SK-N-SH (cell line): ENCODE measurements at regions not wholly inside any gene's neighbourhood (a gene's known extent, or its start where the extent isn't known, plus 50 kb on each side); places are given as distances from the start of the nearest gene placed in this dataset.

Experiments
- CTCF ChIA-PET: fragments of 300-600, 350-600 bp; formaldehyde crosslinking; extraction: SDS; loops from one replicate; lab custom pipeline; 2021; lab: Yijun Ruan, JAX
- POLR2A ChIA-PET: fragments of 350-600 bp; sonication (Branson Sonifier 250); formaldehyde crosslinking; extraction: SDS; loops from one replicate; lab custom pipeline; 2020; ENCODE audit warnings: antibody characterized with exemption, inconsistent platforms; lab: Yijun Ruan, JAX
- DNase-seq: peaks from one replicate; pipeline ENCODE4 v3.0.0; 2012
- H2AFZ ChIP-seq: fragments of 200-600 bp; sonication (generic); 2 replicates; pipeline ENCODE4 v1.8.1; 2016; ENCODE audit warnings: antibody characterized with exemption, mild to moderate bottlenecking, low read depth
- H3F3A ChIP-seq: fragments of 200-600 bp; sonication (generic); replicated peaks from 2 replicates; pipeline ENCODE3; 2016; ENCODE audit warnings: antibody characterized with exemption, mild to moderate bottlenecking; ENCODE audit not compliant: insufficient read depth
- H3K27ac ChIP-seq, 2 experiments: fragments of 200-500 bp in 1 of 2; fragments of 200-600 bp in 1 of 2; sonication (Bioruptor generic) in 1 of 2; sonication (generic), shearing (Covaris generic) in 1 of 2; 2 replicates each; pipeline versions ENCODE4 v1.5.1 to v1.6.1; 2014 to 2016; ENCODE audit warnings: low read depth in 2 of 2, inconsistent platforms in 1 of 2, low read length in 1 of 2, mild to moderate bottlenecking in 1 of 2, mixed read lengths in 1 of 2
- H3K27me3 ChIP-seq: fragments of 200-600 bp; sonication (generic), shearing (Covaris generic); 2 replicates; pipeline ENCODE4 v1.6.1; 2016; ENCODE audit warnings: mixed run types; ENCODE audit not compliant: insufficient read depth
- H3K36me3 ChIP-seq, 2 experiments: fragments of 200-500 bp in 1 of 2; fragments of 200-600 bp in 1 of 2; sonication (Bioruptor generic) in 1 of 2; sonication (generic) in 1 of 2; replicated peaks in 1 of 2; 2 replicates each; pipeline versions ENCODE3 to v1.5.1; 2014 to 2016; ENCODE audit warnings: low read length in 1 of 2, mild to moderate bottlenecking in 1 of 2; ENCODE audit not compliant: insufficient read depth in 2 of 2, control insufficient read depth in 1 of 2
- H3K4me1 ChIP-seq, 2 experiments: fragments of 200-500 bp in 1 of 2; fragments of 200-600 bp in 1 of 2; sonication (Bioruptor generic) in 1 of 2; sonication (generic), shearing (Covaris generic) in 1 of 2; 2 replicates each; pipeline versions ENCODE4 v1.5.1 to v1.6.1; 2014 to 2016; ENCODE audit warnings: low read depth in 1 of 2, low read length in 1 of 2, mixed run types in 1 of 2; ENCODE audit not compliant: insufficient read depth in 2 of 2, control insufficient read depth in 1 of 2
- H3K4me2 ChIP-seq: fragments of 200-600 bp; sonication (generic), shearing (Covaris generic); 2 replicates; pipeline ENCODE4 v1.6.1; 2017; ENCODE audit warnings: mixed run types
- H3K4me3 ChIP-seq, 2 experiments: fragments of 200-500 bp in 1 of 2; fragments of 200-600 bp in 1 of 2; sonication (Bioruptor generic) in 1 of 2; sonication (generic), shearing (Covaris generic) in 1 of 2; 2 replicates each; pipeline versions ENCODE4 v1.5.1 to v1.8.1; 2014 to 2016; ENCODE audit warnings: low read depth in 2 of 2, inconsistent platforms in 1 of 2, low read length in 1 of 2, mild to moderate bottlenecking in 1 of 2, mixed read lengths in 1 of 2, moderate library complexity in 1 of 2
- H3K79me2 ChIP-seq: fragments of 200-600 bp; sonication (generic); 2 replicates; pipeline ENCODE4 v1.8.1; 2017; ENCODE audit warnings: mild to moderate bottlenecking; ENCODE audit not compliant: insufficient read depth
- H3K9ac ChIP-seq: fragments of 200-600 bp; sonication (generic); 2 replicates; pipeline ENCODE4 v1.6.1; 2017; ENCODE audit warnings: mixed run types
- H3K9me2 ChIP-seq: fragments of 200-600 bp; sonication (generic); 2 replicates; pipeline ENCODE4 v1.6.1; 2017; ENCODE audit warnings: mixed run types
- H3K9me3 ChIP-seq: fragments of 200-600 bp; sonication (generic); 2 replicates; pipeline ENCODE4 v1.6.1; 2017; ENCODE audit warnings: mixed run types, mild to moderate bottlenecking, moderate library complexity
- H4K20me1 ChIP-seq: fragments of 200-600 bp; sonication (generic); 2 replicates; pipeline ENCODE4 v1.6.1; 2017; ENCODE audit warnings: mild to moderate bottlenecking, mixed run types; ENCODE audit not compliant: insufficient read depth
- ELF1 ChIP-seq: IDR thresholded peaks from 2 replicates; pipeline ENCODE4 v1.4.0; 2012
- EZH2phosphoT487 ChIP-seq: fragments of 200-600 bp; sonication (generic); IDR thresholded peaks from 2 replicates; pipeline ENCODE4 v1.6.1; 2017; ENCODE audit warnings: low read depth, mixed run types, mild to moderate bottlenecking, antibody characterized with exemption, moderate library complexity, borderline replicate concordance
- POLR2AphosphoS5 ChIP-seq: IDR thresholded peaks from 2 replicates; pipeline ENCODE4 v1.6.1; 2012; ENCODE audit warnings: low read depth, low read length
- RAD21 ChIP-seq: IDR thresholded peaks from 2 replicates; pipeline ENCODE4 v1.6.1; 2012; ENCODE audit warnings: mild to moderate bottlenecking, low read length
- REST ChIP-seq: IDR thresholded peaks from 2 replicates; pipeline ENCODE4 v1.6.1; 2012; ENCODE audit warnings: mild to moderate bottlenecking, low read depth, low read length, moderate library complexity
- RFX5 ChIP-seq: IDR thresholded peaks from 2 replicates; pipeline ENCODE4 v1.6.1; 2012; ENCODE audit warnings: mild to moderate bottlenecking, improper control_type of control experiment, low read length
- SIN3A ChIP-seq: IDR thresholded peaks from 2 replicates; pipeline ENCODE4 v1.6.1; 2012; ENCODE audit warnings: low read depth, mild to moderate bottlenecking, low read length, moderate library complexity, borderline replicate concordance
- TCF12 ChIP-seq: IDR thresholded peaks from 2 replicates; pipeline ENCODE4 v1.4.0; 2012
- WGBS: methylation state at CpG from one replicate; pipeline ENCODE4 v1.1.6; 2017; ENCODE audit warnings: low lambda C conversion rate; 5-methylcytosine and 5-hydroxymethylcytosine counted together
- TF ChIP-seq, protein P1 (sequence below): fragments of 150-350 bp; IDR thresholded peaks from 2 replicates; pipeline ENCODE4 v1.6.1; 2016; ENCODE audit warnings: mild to moderate bottlenecking, low read depth, low read length

- 94% methylated on average over 19 of the region's 21 CpGs for WGBS
- Histone ChIP-seq H3F3A (no peaks in the 10 kb centered on the region), H3K4me2 (no peak overlapping the region), H3K4me3 (no peak overlapping the region), H3K27me3 (no peaks in the 10 kb centered on the region), H3K27ac (no peak overlapping the region; a peak in 1 of 4 replicates), H3K9ac (no peak overlapping the region), H2AFZ (no peak overlapping the region), H3K9me3 (no peaks in the 10 kb centered on the region), H3K4me1 (peaks cover 7% of the 10 kb centered on the region in 2 experiments; a peak in 3 of 4 replicates), H4K20me1 (no peaks in the 10 kb centered on the region), H3K79me2 (no peaks in the 10 kb centered on the region), H3K9me2 (no peaks in the 10 kb centered on the region), H3K36me3 (no peaks in the 10 kb centered on the region)
- ChIA-PET CTCF (interaction anchor here (1.7 kb wide), 1 partner anchor 429 kb away, joined by 4 read pairs; no protein-coding TSS in a partner anchor), POLR2A (no interaction called here)
- TF ChIP-seq, protein P1, sequence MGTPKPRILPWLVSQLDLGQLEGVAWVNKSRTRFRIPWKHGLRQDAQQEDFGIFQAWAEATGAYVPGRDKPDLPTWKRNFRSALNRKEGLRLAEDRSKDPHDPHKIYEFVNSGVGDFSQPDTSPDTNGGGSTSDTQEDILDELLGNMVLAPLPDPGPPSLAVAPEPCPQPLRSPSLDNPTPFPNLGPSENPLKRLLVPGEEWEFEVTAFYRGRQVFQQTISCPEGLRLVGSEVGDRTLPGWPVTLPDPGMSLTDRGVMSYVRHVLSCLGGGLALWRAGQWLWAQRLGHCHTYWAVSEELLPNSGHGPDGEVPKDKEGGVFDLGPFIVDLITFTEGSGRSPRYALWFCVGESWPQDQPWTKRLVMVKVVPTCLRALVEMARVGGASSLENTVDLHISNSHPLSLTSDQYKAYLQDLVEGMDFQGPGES, result no peak
- TF ChIP-seq ELF1, result no peak
- TF ChIP-seq EZH2phosphoT487, result no peak
- TF ChIP-seq TCF12, result no peak
- TF ChIP-seq RFX5, result no peak
- no peak for TF ChIP-seq REST
- TF ChIP-seq POLR2AphosphoS5, result no peak
- DNase-seq, result no peak
Observed at GRCh38 chr13:109355875-109356434, 430.4 kb downstream of the IRS2 start.

- TF ChIP-seq RAD21, result no peak
- TF ChIP-seq SIN3A, result no peak
- no peaks in the 10 kb centered on the region for H3K36me3 ChIP-seq
- H3K27me3 ChIP-seq, result no peaks in the 10 kb centered on the region
- 89% methylated on average over 4 of the region's 4 CpGs for WGBS
- DNase-seq, result no peak
- no peaks in the 10 kb centered on the region for H3K9me3 ChIP-seq
- no peak overlapping the region for H3K9ac ChIP-seq
- H3K9me2 ChIP-seq, result no peaks in the 10 kb centered on the region
- peaks cover 0 to 7% of the 10 kb centered on the region in 2 experiments; a peak in 2 of 4 replicates for H3K4me1 ChIP-seq
- H3K79me2 ChIP-seq, result no peaks in the 10 kb centered on the region
- H3F3A ChIP-seq, result no peaks in the 10 kb centered on the region
- H3K27ac ChIP-seq, result no peak overlapping the region
- no peak overlapping the region for H2AFZ ChIP-seq
- ChIA-PET POLR2A (no interaction called here), CTCF (interaction anchor here (1.7 kb wide), 1 partner anchor 430 kb away, joined by 4 read pairs; no protein-coding TSS in a partner anchor)
- H4K20me1 ChIP-seq, result no peaks in the 10 kb centered on the region
- H3K4me3 ChIP-seq, result no peak overlapping the region
- no peak overlapping the region for H3K4me2 ChIP-seq
Observed at GRCh38 chr13:109355166-109355565, 431.2 kb downstream of the IRS2 start.
